Neural progenitor cell (in vitro differentiated cells): ENCODE measurements at regions not wholly inside any gene's neighbourhood (a gene's known extent, or its start where the extent isn't known, plus 50 kb on each side); places are given as distances from the start of the nearest gene placed in this dataset.
A peak's percentile ranks its signal among the peaks of the same experiment; 100 is the strongest.

ENCODE experiments used
- DNase-seq: peaks from one replicate; pipeline ENCODE4 v3.0.0-alpha.2; 2016; ENCODE audit warnings: low spot score
- H2AFZ ChIP-seq: fragments of 200-600 bp; sonication (generic); replicated peaks from 2 replicates; pipeline ENCODE4 v1.6.1; 2016; ENCODE audit warnings: antibody characterized with exemption
- H3F3A ChIP-seq: fragments of 200-600 bp; sonication (generic); 2 replicates; pipeline ENCODE4 v1.6.1; 2016; ENCODE audit warnings: antibody characterized with exemption, low read depth
- H3K27ac ChIP-seq: fragments of 200-600 bp; sonication (generic); 2 replicates; pipeline ENCODE4 v1.5.1; 2016; ENCODE audit warnings: mild to moderate bottlenecking
- H3K27me3 ChIP-seq: fragments of 200-600 bp; sonication (generic); 2 replicates; pipeline ENCODE4 v1.6.1; 2016; ENCODE audit warnings: mild to moderate bottlenecking, moderate library complexity
- H3K36me3 ChIP-seq: fragments of 200-600 bp; sonication (generic); 2 replicates; pipeline ENCODE4 v1.5.1; 2016
- H3K4me1 ChIP-seq: fragments of 200-600 bp; sonication (generic); 2 replicates; pipeline ENCODE4 v1.6.1; 2016; ENCODE audit warnings: mixed run types
- H3K4me2 ChIP-seq: fragments of 200-600 bp; sonication (generic); 2 replicates; pipeline ENCODE4 v1.6.1; 2016
- H3K4me3 ChIP-seq: fragments of 200-600 bp; sonication (generic); 2 replicates; pipeline ENCODE4 v1.5.1; 2016
- H3K79me2 ChIP-seq: fragments of 200-600 bp; sonication (generic); 2 replicates; pipeline ENCODE4 v1.6.1; 2016; ENCODE audit warnings: low read depth
- H3K9ac ChIP-seq: fragments of 200-600 bp; sonication (generic); 2 replicates; pipeline ENCODE4 v1.6.1; 2016
- H3K9me3 ChIP-seq: fragments of 200-600 bp; sonication (generic); 2 replicates; pipeline ENCODE4 v1.5.1; 2016; ENCODE audit warnings: low read depth
- H4K20me1 ChIP-seq: fragments of 200-600 bp; sonication (generic); 2 replicates; pipeline ENCODE4 v1.6.1; 2016; ENCODE audit warnings: low read depth
- H3K27ac Mint-ChIP-seq: 3 replicates; pipeline ENCODE4 v1.8.0; 2021; ENCODE audit warnings: mixed read lengths
- H3K27me3 Mint-ChIP-seq: 2 replicates; pipeline ENCODE4 v1.8.0; 2022; ENCODE audit warnings: low read depth, mild to moderate bottlenecking, inconsistent platforms, moderate library complexity, mixed read lengths; ENCODE audit not compliant: insufficient read depth
- H3K36me3 Mint-ChIP-seq: 3 replicates; pipeline ENCODE4 v1.8.0; 2021; ENCODE audit warnings: mixed read lengths
- H3K4me1 Mint-ChIP-seq: 3 replicates; pipeline ENCODE4 v1.8.0; 2021; ENCODE audit warnings: mixed read lengths
- H3K4me3 Mint-ChIP-seq: 3 replicates; pipeline ENCODE4 v1.8.0; 2021; ENCODE audit warnings: mild to moderate bottlenecking, moderate library complexity, mixed read lengths
- H3K9me3 Mint-ChIP-seq: 3 replicates; pipeline ENCODE4 v1.8.0; 2020; ENCODE audit warnings: mixed read lengths
- CTCF ChIP-seq: fragments of 200-600 bp; sonication (generic); IDR thresholded peaks from 2 replicates; pipeline ENCODE4 v1.5.1; 2017; ENCODE audit warnings: antibody characterized with exemption, mild to moderate bottlenecking
- EZH2 ChIP-seq: fragments of 200-600 bp; sonication (generic); IDR thresholded peaks from 2 replicates; pipeline ENCODE4 v1.6.1; 2017; ENCODE audit warnings: antibody characterized with exemption, mild to moderate bottlenecking, moderate library complexity
- EZH2phosphoT487 ChIP-seq: fragments of 200-600 bp; sonication (generic); IDR thresholded peaks from 2 replicates; pipeline ENCODE4 v1.6.1; 2017; ENCODE audit warnings: antibody characterized with exemption

DNA sequence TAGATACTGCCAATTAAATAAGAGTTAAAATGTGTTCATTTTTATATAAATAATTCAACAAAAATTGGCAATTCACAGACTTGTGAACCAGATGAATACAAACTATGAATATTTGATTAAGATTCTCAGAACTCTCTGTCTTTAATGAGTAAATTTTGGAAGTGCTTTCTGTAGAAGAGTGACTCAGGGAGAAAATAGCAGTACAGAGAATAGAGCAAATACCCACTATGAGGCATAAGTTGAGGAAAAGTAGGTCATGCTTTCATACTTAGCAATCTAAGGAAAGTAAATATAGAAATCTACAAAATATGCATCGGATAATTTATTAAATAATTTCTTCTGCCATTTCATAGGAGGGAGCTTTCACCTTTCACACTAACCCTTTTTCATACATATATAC lies 117.7 kb upstream of the TMEM106B start:
- no peaks in the 10 kb centered on the region for H3K9me3 Mint-ChIP-seq
- no peak overlapping the region for H3K27ac Mint-ChIP-seq
- DNase-seq, result no peak
- TF ChIP-seq EZH2 (no peak), EZH2phosphoT487 (no peak), CTCF (no peak)
- Histone ChIP-seq H3K9me3 (no peaks in the 10 kb centered on the region), H3K36me3 (no peaks in the 10 kb centered on the region), H3K4me2 (no peak overlapping the region), H2AFZ (no peak overlapping the region), H3K4me1 (peaks cover 15% of the 10 kb centered on the region), H3K27me3 (no peaks in the 10 kb centered on the region), H3K4me3 (no peak overlapping the region), H3K9ac (no peak overlapping the region), H3K79me2 (no peaks in the 10 kb centered on the region), H3K27ac (no peak overlapping the region), H3F3A (peaks cover 15% of the 10 kb centered on the region), H4K20me1 (no peaks in the 10 kb centered on the region)
- H3K4me3 Mint-ChIP-seq, result no peak overlapping the region
- no peaks in the 10 kb centered on the region for H3K27me3 Mint-ChIP-seq
- no peaks in the 10 kb centered on the region for H3K36me3 Mint-ChIP-seq
- H3K4me1 Mint-ChIP-seq, result peaks cover 7% of the 10 kb centered on the region

- Histone ChIP-seq H3K9me3 (no peaks in the 10 kb centered on the region), H4K20me1 (no peaks in the 10 kb centered on the region), H3K27me3 (no peaks in the 10 kb centered on the region), H3F3A (peaks cover 15% of the 10 kb centered on the region), H3K9ac (no peak overlapping the region), H3K4me2 (peak overlapping the region; percentile 58), H3K4me1 (peaks cover 15% of the 10 kb centered on the region), H3K4me3 (no peak overlapping the region), H3K79me2 (no peaks in the 10 kb centered on the region), H3K27ac (peak overlapping the region; percentile 20), H3K36me3 (no peaks in the 10 kb centered on the region), H2AFZ (peak overlapping the region; percentile 97)
- no peaks in the 10 kb centered on the region for H3K27me3 Mint-ChIP-seq
- no peak overlapping the region for H3K4me3 Mint-ChIP-seq
- H3K36me3 Mint-ChIP-seq, result no peaks in the 10 kb centered on the region
- TF ChIP-seq EZH2phosphoT487 (no peak), EZH2 (no peak), CTCF (no peak)
- H3K4me1 Mint-ChIP-seq, result peaks cover 7% of the 10 kb centered on the region
- H3K9me3 Mint-ChIP-seq, result no peaks in the 10 kb centered on the region
- H3K27ac Mint-ChIP-seq, result no peak overlapping the region
- DNase-seq, result peak; percentile 33
These were observed 116.7 kb upstream of the TMEM106B start for GRCh38 chr7:12094365-12094921.

DNA sequence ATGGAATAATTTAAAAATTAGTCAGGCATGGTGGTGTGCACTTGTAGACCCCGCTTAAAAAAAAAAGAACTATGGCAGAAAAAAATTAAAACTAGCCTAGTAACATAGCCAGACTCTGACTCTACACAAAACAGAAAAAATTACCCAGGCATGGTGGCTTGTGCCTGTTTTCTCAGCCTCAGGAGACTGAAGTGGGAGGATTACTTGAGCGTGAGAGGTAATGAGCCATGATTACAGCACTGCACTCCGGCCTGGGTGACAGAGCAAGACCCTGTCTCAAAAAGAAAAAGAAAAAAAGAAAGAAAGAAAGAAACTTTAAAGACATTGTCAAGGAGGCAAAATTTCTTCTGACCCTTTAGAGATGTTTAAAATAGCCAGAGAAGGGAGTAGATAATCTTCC lies 109.0 kb upstream of the TMEM106B start:
- Histone ChIP-seq H3F3A (no peaks in the 10 kb centered on the region), H4K20me1 (no peaks in the 10 kb centered on the region), H3K4me3 (no peak overlapping the region), H3K27ac (no peak overlapping the region), H3K9me3 (no peaks in the 10 kb centered on the region), H3K27me3 (no peaks in the 10 kb centered on the region), H3K79me2 (no peaks in the 10 kb centered on the region), H3K4me1 (peaks cover 4% of the 10 kb centered on the region), H3K36me3 (no peaks in the 10 kb centered on the region), H3K4me2 (no peak overlapping the region), H2AFZ (peak overlapping the region; percentile 20), H3K9ac (no peak overlapping the region)
- TF ChIP-seq EZH2 (no peak), EZH2phosphoT487 (no peak), CTCF (no peak)
- H3K27ac Mint-ChIP-seq, result peak overlapping the region; percentile 70
- H3K4me3 Mint-ChIP-seq, result no peak overlapping the region
- peaks cover 10% of the 10 kb centered on the region for H3K9me3 Mint-ChIP-seq
- no peaks in the 10 kb centered on the region for H3K36me3 Mint-ChIP-seq
- no peak for DNase-seq
- H3K27me3 Mint-ChIP-seq, result no peaks in the 10 kb centered on the region
- H3K4me1 Mint-ChIP-seq, result peaks cover 5% of the 10 kb centered on the region
